GM21360 (cell line): ENCODE measurements at regions not wholly inside any gene's neighbourhood (a gene's known extent, or its start where the extent isn't known, plus 50 kb on each side); places are given as distances from the start of the nearest gene placed in this dataset.
"Not testable (repeated sequence)": the region's sequence is repeated elsewhere in the genome, so short reads cannot be mapped to it uniquely, and the experiment has no call there.

Experiments
- ATAC-seq: cut with Tn5 transposase; IDR thresholded peaks from one replicate; pipeline ENCODE4 v1.9.1; 2021; ENCODE audit warnings: mild to moderate bottlenecking, moderate library complexity; ENCODE audit not compliant: unreplicated experiment

DNA sequence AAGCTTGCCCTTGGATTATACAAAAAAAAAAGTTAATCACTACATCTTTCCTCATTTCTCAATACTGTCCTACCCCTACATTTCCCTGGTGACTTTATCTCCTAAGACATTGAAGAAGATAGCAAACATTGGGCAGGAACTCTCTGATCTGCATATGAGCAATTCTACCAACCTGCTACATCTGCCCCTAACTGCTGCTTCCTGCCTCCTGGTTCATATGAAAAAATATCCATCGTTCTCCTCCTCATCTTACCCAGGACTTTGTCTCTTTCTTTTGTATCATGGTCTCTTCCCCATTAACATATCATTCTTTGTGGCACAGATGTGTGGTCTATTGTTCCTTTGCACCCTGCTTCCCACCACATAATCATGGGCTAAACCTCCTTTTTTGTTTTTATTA is 139.7 kb upstream of the PCGF5 start:
- no peak for ATAC-seq

DNA sequence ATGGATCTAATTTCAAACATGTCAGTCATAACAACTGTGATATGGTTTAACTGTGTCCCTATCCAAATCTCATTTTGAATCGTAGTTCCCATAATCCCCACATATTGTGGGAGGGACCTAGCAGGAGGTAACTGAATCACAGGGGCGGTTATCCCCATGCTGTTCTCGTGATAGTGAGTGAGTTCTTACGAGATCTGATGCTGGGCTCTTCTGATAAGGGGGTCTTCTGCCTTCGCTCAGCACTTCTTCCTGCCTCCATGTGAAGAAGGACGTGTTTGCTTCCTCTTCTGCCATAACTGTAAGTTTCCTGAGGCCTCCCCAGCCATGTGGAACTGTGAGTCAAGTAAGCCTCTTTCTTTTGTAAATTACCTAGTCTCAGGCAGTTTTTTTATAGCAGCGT is 138.0 kb upstream of the PCGF5 start:
- no peak for ATAC-seq

DNA sequence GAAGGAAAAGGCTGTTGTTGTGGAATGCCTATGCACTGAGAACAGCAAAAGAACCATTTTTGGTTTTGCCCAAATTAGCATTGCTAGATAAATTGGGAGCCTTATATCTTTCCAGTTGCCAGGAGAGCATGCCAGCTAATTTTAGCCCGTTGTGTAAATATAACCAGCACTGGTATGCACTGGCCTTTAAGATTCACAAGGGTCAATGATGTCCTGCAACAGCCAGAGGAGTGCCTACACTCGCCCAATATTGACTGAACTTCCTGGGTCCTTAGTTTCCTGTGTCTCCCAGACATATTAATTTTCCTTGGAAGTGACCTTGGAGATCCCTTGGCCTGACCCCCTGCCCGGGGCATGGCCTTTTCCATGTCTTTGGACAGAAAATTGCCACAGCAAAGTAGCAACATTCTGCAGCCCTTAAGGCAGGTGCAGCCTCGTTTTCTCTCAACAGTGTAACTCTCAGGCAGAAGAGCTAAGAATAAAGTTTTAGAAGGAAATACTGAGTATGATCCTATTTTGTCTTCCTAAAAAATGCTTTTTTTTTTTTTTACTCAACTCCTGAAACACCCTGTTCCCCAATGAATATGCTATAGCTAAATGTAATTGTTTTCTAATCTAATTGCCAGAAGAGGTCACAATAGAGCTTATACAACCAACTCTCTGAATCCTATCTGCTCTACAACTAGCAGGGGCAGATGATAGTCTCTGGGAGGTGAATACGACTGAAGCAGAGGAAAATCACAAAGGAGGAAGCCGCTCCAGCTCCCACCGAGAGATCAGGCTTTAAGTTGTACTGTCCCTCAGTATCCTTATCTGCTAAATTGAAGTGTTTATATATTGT is 131.9 kb upstream of the PCGF5 start:
- ATAC-seq, result no peak

DNA sequence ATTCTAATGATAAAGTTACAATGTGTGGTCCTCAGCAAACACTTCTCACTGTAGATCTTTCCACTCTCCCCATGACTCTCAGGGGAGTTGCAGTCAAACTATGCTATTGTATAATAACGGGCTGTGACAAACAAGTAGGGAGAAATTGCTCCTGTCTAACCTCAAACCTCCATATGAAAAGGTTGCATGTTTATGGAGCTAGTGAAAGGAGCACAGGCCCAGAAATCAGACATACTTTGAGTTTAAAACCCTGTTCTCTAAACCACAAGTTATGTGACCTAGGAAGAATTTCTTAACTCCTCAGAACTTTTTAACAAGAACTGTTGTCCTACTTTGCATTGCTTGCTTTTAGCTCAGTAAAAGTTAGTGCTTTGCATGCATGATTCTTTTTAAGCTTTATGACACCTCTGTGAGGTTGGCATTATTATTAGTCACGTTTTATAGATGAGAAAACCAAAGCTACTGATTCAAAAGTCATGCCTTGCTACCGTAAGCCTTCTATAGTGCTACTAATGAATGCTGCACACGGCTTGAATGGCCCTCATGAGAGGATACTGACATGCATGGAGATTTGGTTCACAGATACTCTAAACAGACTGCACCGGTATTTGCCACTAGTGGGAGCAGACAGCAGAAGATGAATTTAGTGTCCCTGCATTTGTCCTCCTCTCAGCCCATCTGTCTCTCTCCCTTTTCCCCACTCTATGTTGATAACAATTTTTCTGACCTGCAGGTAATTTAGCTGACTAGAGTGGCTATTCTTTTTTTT is 129.5 kb upstream of the PCGF5 start:
- ATAC-seq, result no peak

DNA sequence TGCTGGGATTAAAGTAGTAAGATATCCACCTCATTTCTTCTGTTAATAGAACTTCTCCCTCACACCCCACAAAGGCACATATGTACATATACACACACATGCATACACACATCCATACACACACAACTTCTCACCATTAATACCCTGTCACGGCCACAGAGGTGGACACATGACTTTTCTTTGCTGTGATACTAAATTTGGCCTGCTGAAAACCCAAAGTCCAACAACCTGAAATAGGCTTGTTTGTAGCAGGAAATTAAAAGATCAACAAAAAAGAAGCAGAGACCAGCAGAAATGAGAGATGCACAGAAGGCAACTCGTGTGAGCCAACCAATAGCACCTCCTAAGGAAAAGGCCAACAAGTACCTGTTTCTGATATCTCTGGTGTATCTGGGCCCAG is 128.7 kb upstream of the PCGF5 start:
- no peak for ATAC-seq

DNA sequence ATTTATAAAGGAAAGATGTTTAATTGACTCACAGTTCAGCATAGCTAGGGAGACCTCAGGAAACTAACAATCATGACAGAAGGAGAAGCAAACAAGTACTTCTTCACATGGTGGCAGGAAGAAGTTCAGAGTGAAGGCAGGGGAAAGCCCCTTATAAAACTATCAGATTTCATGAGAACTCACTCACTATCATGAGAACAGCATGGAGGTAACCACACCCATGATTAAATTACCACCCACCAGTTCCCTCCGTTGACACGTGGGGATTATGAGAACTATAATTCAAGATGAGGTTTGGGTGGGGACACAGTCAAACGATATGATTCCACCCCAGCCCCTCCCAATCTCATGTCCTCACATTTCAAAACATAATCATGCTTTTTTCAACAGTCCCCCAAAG is 124.2 kb upstream of the PCGF5 start:
- ATAC-seq, result no peak

DNA sequence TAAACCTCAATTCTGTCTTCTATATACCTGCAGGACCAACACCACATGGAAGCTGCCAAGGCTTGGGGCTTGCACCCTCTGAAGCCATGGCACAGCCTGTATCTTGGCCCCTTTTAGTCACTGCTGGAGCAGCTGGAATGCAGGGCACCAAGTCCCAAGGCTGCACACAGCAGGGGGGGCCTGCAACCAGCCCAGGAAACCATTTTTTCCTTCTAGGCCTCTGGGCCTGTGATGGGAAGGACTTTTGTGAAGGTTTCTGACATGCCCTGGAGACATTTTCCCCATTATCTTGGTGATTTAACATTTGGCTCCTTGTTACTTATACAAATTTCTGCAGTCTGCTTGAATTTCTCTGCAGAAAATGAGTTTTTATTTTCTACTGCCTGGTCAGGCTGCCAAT is 123.2 kb upstream of the PCGF5 start:
- ATAC-seq, result no peak

DNA sequence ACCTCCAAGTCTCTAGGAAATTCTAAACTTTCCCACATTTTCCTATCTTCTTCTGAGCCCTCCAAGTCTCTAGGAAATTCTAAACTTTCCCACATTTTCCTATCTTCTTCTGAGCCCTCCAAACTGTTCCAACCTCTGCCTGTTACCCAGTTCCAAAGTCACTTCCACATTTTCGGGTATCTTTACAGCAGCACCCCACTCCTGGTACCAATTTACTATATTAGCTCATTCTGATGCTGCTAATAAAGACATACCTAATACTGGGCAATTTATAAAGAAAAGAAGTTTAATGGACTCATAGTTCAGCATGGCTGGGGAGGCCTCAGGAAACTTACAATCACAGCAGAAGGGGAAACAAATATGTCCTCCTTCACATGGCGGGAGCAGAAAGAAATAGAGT is 122.4 kb upstream of the PCGF5 start:
- not testable (repeated sequence) for ATAC-seq

DNA sequence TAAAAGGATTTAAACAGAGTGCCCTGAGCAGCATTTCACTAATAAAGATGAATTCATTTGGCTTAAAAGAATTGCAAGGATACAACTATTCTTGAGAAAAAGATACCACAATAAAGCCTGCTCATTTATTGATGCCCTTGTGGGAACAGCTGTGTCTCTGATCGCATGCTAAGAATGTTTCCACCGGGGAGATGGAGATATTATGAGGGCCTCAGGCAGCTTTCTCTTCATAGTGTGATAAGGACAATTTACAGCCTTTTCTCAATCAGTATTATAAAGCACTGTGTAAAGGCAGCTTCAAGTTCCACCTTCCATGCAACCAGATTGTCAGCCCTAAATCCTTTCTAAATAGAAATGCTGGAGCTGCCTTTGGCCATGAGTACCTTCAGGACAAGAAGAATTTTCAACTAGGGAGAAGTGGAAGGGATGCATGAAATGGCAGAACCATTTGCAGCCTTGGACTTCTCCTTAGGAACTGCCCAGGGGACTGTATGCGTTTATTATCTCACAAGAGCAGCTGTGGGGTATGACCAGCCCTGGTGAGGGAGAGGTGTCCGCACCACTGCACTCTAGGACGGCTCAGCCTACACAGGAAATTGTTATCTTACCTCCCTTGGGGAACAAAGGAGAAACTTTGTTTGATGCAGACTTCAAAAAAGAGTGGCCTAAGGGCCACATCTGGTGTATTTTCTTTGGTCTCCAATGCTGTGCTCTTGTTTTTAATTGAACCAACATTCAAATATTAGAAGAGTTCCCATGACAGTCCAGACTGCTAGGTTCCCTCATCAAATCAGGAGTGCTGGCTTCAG is 116.9 kb upstream of the PCGF5 start:
- peak; percentile 62 for ATAC-seq

DNA sequence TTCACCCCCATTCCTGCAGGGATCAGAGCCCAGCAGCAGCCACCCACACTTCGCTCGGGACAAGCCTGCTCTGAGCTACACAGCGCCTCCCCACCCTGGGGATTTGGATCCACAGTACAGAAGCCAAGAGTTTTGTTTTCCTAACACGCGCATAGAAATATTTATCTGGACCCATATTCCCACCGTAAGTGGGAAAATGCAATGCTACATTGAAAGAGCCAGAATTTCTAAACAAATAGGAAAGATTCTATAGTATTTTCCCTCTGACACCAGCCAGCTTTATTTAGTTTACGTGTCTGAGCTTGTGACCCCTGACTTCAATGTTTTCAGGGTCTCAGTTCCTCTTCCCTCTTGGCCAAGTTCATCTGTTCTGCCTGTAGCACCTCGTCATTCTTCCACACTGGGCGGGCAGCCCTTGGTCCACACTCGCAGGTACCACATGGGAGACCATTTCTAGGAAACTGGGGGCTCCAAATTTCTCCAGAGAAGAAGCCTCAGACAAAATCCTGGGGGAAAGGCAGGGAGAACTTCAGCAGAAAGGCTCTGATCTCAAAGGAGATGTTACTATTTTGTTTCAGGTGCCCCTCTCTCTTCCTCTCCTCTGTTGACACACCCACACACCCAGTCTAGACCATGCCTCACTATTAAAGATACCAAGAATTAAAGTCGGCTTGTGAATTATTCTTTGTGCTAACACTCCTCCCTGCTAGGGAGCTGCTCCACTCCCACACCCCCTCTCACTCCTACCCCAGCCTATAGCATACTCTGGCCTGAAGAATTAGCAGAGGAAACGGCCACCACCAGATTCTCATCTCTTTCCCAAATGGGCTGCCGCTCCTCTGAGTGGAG is 116.0 kb upstream of the PCGF5 start:
- ATAC-seq, result peak; percentile 56

DNA sequence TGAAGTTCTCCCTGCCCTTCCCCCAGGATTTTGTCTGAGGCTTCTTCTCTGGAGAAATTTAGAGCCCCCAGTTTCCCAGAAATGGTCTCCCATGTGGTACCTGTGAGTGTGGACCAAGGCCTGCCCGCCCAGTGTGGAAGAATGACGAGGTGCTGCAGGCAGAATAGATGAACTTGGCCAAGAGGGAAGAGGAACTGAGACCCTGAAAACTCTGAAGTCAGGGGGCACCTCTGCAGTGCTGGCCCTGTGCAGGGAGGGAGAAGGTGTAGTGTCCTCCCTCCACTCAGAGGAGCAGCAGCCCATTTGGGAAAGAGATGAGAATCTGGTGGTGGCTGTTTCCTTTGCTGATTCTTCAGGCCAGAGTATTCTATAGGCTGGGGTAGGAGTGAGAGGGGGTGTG is 115.2 kb upstream of the PCGF5 start:
- no peak for ATAC-seq

DNA sequence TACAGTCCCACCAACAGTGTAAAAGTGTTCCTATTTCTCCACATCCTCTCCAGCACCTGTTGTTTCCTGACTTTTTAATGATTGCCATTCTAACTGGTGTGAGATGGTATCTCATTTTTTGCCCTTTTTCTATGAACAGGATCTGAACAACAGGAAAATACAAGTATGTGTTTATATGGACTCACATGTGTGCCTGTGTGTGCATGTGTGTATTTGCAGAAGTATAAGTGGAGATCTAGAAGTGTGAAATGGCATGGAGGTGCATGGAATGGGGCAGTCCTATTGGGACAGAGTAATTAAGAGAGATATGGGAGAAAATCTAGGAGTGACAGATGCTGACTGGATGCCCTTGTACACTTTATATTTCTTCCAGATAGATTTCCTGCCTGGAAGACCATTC is 111.6 kb upstream of the PCGF5 start:
- no peak for ATAC-seq

DNA sequence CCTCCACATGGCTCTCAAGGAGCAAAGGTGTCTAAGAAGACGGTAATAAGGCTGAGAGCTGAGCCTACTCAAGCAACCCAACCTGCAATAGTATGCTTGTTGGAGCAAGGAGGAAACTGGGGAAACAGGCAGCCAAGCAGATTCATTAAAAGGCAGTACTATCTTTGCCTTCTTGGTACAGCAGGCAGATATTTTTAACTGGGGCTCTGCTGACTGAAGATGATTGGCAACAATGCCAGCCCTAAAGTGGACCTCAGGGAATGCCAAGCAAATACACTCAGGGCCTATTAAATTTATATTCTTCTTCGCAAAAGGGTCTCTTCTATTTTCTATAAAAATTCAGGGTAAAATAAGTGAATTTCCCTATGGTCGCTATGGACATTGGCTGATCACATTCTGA is 109.4 kb upstream of the PCGF5 start:
- ATAC-seq, result no peak

DNA sequence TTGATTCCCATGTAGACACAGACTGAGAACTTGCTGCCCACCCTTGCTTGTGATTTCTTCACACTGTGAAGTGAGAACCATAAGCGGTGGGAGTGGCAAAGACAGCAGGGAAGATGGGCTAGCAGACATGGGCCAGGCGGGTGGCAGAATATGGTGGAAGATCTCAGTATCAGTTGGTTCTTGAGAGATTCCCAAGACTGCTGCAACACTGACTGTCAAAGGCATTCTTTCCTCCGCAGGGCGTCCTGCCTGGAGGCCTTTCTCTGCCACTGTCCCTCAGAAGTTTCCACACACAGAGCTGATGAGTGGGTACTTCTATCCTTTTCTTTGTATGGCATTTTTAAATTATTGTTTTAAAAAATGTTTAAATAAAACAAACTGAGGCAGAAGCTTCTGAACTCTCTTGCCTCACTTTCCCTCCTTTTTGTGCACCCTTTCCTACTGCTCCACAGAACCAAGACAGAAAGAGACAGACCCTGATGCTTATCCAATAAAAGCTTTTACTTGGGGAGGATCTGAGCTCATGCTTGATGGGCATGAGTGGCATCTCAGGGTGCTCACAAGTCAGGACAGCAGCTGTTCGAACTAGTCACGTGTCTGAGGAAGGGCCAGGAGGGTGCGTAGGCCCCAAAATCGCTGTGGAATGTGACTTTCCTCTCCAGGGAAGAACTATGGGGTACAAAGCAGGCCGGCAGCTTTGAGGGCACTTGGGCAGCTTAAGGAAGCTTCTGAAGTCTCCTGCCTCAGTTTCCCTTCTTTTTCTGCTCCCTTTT is 104.7 kb upstream of the PCGF5 start:
- no peak for ATAC-seq

DNA sequence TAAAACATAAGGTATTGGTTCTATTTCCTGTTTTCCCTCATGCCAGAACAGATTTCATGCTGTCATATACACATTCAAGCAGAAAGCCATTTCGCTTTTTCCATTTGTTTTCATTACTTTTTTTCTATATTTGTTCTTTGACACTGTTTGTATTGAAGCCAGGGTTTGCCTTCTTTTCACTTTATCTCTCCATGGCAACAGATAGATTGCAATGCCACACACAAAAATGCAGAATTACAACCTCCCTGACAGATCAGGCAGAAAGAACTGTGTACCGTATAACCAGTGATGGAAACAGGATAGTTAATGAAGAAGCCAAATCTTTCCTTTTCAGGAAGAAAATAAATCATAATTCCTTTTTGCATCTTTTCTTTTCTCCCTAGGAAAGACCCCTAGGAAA is 103.0 kb upstream of the PCGF5 start:
- no peak for ATAC-seq

DNA sequence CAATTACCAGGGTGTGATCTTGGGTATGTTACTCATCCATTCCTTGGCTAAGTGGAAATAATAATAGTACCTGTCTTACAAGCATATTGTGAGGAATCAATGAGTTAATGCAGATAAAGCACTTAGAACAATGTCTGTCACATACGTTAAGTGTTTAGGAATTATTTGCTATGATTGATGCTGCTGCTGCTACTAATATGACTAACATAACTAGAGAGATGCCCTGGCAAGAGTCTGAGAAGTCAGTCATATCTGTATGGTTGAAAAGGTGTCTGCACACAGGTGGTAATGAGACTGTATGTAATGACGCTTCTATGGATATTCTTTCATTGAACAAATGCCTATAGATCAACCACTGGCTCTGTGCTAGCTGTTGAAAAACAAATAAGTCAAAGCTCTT is 100.1 kb upstream of the PCGF5 start:
- ATAC-seq, result no peak

DNA sequence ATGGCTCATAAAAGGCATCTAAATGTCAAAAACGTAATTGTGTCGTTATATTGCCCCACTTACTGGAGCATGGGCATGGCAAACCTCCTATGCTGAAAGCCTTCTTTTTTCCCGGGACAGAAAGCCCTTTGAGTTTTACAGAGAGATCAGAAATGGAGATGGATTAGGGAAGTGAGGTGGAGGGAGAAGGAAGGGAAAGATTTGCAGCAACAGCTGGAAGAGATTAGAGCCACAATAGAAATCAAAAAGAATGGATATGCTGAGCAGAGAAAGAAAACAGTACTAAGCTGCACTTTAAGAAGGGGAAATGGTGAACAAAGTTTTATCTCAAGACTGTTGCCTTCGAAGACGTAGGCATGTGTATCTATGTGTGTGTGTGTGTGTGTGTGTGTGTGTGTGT is 97.2 kb upstream of the PCGF5 start:
- no peak for ATAC-seq

DNA sequence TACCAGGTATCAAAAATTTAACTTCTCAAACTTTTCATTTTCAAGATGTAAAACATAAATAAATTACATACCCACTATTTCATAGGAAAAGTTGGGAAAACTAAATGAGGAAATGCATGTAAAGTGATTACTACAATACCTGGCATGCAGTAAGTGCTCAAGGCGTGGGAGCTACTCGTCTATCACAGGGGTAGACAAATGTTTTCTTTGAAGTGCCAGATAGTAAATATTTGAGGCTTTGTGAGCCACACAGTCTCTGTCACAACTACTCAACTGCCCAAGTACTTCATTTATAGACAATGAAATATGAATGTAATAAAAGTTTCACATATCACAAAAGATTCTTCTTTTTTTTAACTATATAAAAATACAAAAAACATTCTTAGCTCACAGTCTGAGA is 96.4 kb upstream of the PCGF5 start:
- ATAC-seq, result no peak

DNA sequence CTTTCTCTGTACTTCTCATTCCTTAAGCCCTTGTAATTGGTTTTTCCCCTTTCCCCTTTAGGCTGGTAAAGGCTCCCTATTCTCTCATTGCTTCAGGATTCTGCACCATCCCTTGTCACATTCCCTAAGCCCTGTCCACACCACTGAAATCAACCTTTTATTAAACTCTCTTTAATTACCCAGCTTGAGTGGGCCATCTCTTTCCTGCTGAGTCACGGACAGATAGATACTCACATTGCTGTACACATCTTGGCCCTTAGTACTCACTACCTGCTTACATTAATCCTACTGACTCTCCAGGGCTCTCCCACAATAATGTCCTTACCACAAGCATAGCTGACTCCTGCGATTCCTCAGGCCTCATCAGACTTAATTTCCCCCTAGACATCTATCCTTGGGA is 94.0 kb upstream of the PCGF5 start:
- no peak for ATAC-seq
